IMR-90 (cell line): ENCODE measurements at regions not wholly inside any gene's neighbourhood (a gene's known extent, or its start where the extent isn't known, plus 50 kb on each side); places are given as distances from the start of the nearest gene placed in this dataset.

ENCODE experiments used
- ATAC-seq: fragments of 200-7000 bp; cut with Tn5 transposase; 2 replicates; pipeline ENCODE4 v1.9.1; 2020; ENCODE audit warnings: low read depth, mild to moderate bottlenecking, moderate library complexity
- BruUV-seq: library from RNA; stranded (reverse); fragments of 400-500 nt; replicated peaks from 2 replicates; lab custom pipeline; 2021; lab: Mats Ljungman, UMichigan
- CTCF ChIA-PET: fragments of 300-600 bp; formaldehyde crosslinking; extraction: SDS; loops from one replicate; lab custom pipeline; 2021; ENCODE audit warnings: antibody characterized with exemption; lab: Yijun Ruan, JAX
- POLR2A ChIA-PET: fragments of 300-600 bp; sonication (Branson Sonifier 250); formaldehyde crosslinking; loops from one replicate; lab custom pipeline; 2022; ENCODE audit warnings: antibody characterized with exemption; ENCODE audit not compliant: unreplicated experiment; lab: Charles Lee
- DNase-seq: peaks from one replicate; pipeline ENCODE4 v3.0.0; 2013
- H2AFZ ChIP-seq: replicated peaks from 2 replicates; pipeline ENCODE3; 2013; ENCODE audit warnings: low read length, mild to moderate bottlenecking; ENCODE audit not compliant: poor library complexity
- H2AK5ac ChIP-seq: 2 replicates; pipeline ENCODE4 v1.6.1; 2013; ENCODE audit warnings: low read depth, low read length, inconsistent platforms
- H2AK9ac ChIP-seq: replicated peaks from 2 replicates; pipeline ENCODE3; 2013; ENCODE audit warnings: mild to moderate bottlenecking, low read depth, low read length, moderate library complexity; ENCODE audit not compliant: poor library complexity
- H2BK120ac ChIP-seq: 2 replicates; pipeline ENCODE4 v1.6.1; 2013; ENCODE audit warnings: low read depth, low read length, inconsistent platforms
- H2BK15ac ChIP-seq: 3 replicates; pipeline ENCODE4 v1.6.1; 2013; ENCODE audit warnings: low read depth, low read length, inconsistent platforms
- H2BK20ac ChIP-seq: 2 replicates; pipeline ENCODE4 v1.6.1; 2013; ENCODE audit warnings: low read depth, mild to moderate bottlenecking, inconsistent platforms, low read length, moderate library complexity
- H2BK5ac ChIP-seq: 2 replicates; pipeline ENCODE4 v1.6.1; 2013; ENCODE audit warnings: mild to moderate bottlenecking, low read depth, low read length, inconsistent platforms; ENCODE audit not compliant: poor library complexity, severe bottlenecking
- H3K14ac ChIP-seq: replicated peaks from 2 replicates; pipeline ENCODE4 v1.6.1; 2013; ENCODE audit warnings: low read depth, low read length, inconsistent platforms
- H3K18ac ChIP-seq: 2 replicates; pipeline ENCODE4 v1.6.1; 2013; ENCODE audit warnings: low read depth, low read length, control low read depth
- H3K23ac ChIP-seq: 2 replicates; pipeline ENCODE4 v1.6.1; 2013; ENCODE audit warnings: low read depth, low read length, inconsistent platforms
- H3K27ac ChIP-seq: 2 replicates; pipeline ENCODE4 v1.5.1; 2013; ENCODE audit warnings: mild to moderate bottlenecking, control low read depth, low read length; ENCODE audit not compliant: insufficient read depth
- H3K27me3 ChIP-seq: 2 replicates; pipeline ENCODE4 v1.6.1; 2013; ENCODE audit warnings: low read length; ENCODE audit not compliant: control insufficient read depth, insufficient read depth
- H3K36me3 ChIP-seq: 2 replicates; pipeline ENCODE4 v1.6.1; 2013; ENCODE audit warnings: low read length, mixed read lengths; ENCODE audit not compliant: control insufficient read depth, insufficient read depth
- H3K4ac ChIP-seq: 2 replicates; pipeline ENCODE4 v1.6.1; 2013; ENCODE audit warnings: low read depth, low read length, inconsistent platforms
- H3K4me1 ChIP-seq: 2 replicates; pipeline ENCODE4 v1.6.1; 2013; ENCODE audit warnings: low read length, mixed read lengths; ENCODE audit not compliant: control insufficient read depth, insufficient read depth
- H3K4me2 ChIP-seq: 2 replicates; pipeline ENCODE4 v1.6.1; 2013; ENCODE audit warnings: low read depth, mild to moderate bottlenecking, control low read depth, low read length, moderate library complexity
- H3K4me3 ChIP-seq: 2 replicates; pipeline ENCODE4 v1.5.1; 2013; ENCODE audit warnings: low read depth, mild to moderate bottlenecking, control low read depth, low read length, moderate library complexity; ENCODE audit not compliant: insufficient read depth
- H3K56ac ChIP-seq: 2 replicates; pipeline ENCODE4 v1.6.1; 2013; ENCODE audit warnings: low read length, inconsistent platforms; ENCODE audit not compliant: insufficient read depth; ENCODE audit errors: extremely low read depth
- H3K79me1 ChIP-seq, 2 experiments: 2 replicates each; pipeline ENCODE4 v1.6.1; 2013; ENCODE audit warnings: low read length in 2 of 2, inconsistent platforms in 1 of 2, low read depth in 1 of 2
- H3K9ac ChIP-seq: 2 replicates; pipeline ENCODE4 v1.6.1; 2013; ENCODE audit warnings: low read depth, low read length, control low read depth
- H3K9me1 ChIP-seq: 2 replicates; pipeline ENCODE4 v1.6.1; 2013; ENCODE audit warnings: low read length, inconsistent platforms; ENCODE audit not compliant: insufficient read depth
- H3K9me3 ChIP-seq: 2 replicates; pipeline ENCODE4 v1.6.1; 2013; ENCODE audit warnings: low read length; ENCODE audit not compliant: control insufficient read depth, insufficient read depth
- H4K20me1 ChIP-seq: 2 replicates; pipeline ENCODE4 v1.6.1; 2013; ENCODE audit warnings: low read length, inconsistent platforms; ENCODE audit not compliant: insufficient read depth
- H4K5ac ChIP-seq: 2 replicates; pipeline ENCODE4 v1.6.1; 2013; ENCODE audit warnings: mild to moderate bottlenecking, low read depth, low read length, control low read depth
- H4K8ac ChIP-seq, 2 experiments: 2 replicates each; pipeline ENCODE4 v1.6.1; 2013; ENCODE audit warnings: low read depth in 2 of 2, low read length in 2 of 2, control low read depth in 1 of 2, inconsistent platforms in 1 of 2
- H4K91ac ChIP-seq: 2 replicates; pipeline ENCODE4 v1.6.1; 2013; ENCODE audit warnings: low read depth, low read length, inconsistent platforms; ENCODE audit not compliant: insufficient read depth
- BHLHE40 ChIP-seq: fragments of 150-350 bp; IDR thresholded peaks from 2 replicates; pipeline ENCODE4 v1.6.1; 2016; ENCODE audit warnings: mild to moderate bottlenecking, low read depth, low read length
- CEBPB ChIP-seq: IDR thresholded peaks from 2 replicates; pipeline ENCODE4 v1.6.1; 2012; ENCODE audit warnings: low read depth, low read length, improper control_type of control experiment
- CHD1 ChIP-seq: IDR thresholded peaks from 2 replicates; pipeline ENCODE4 v1.6.1; 2012; ENCODE audit warnings: low read depth, low read length, improper control_type of control experiment
- FOS ChIP-seq: fragments of 150-350 bp; IDR thresholded peaks from 2 replicates; pipeline ENCODE4 v1.6.1; 2016; ENCODE audit warnings: low read depth, low read length
- MAFK ChIP-seq: IDR thresholded peaks from 2 replicates; pipeline ENCODE4 v1.6.1; 2012; ENCODE audit warnings: low read depth, low read length, improper control_type of control experiment
- MAZ ChIP-seq: IDR thresholded peaks from 2 replicates; pipeline ENCODE4 v1.6.1; 2012; ENCODE audit warnings: low read depth, mild to moderate bottlenecking, low read length, improper control_type of control experiment, moderate library complexity, borderline replicate concordance
- MXI1 ChIP-seq: IDR thresholded peaks from 2 replicates; pipeline ENCODE4 v1.6.1; 2012; ENCODE audit warnings: low read depth, mild to moderate bottlenecking, low read length, moderate library complexity, borderline replicate concordance
- NFE2L2 ChIP-seq: fragments of 150-350 bp; IDR thresholded peaks from 2 replicates; pipeline ENCODE4 v1.6.1; 2016; ENCODE audit warnings: low read depth, mild to moderate bottlenecking, low read length
- POLR2A ChIP-seq: IDR thresholded peaks from 2 replicates; pipeline ENCODE4 v1.6.1; 2012; ENCODE audit warnings: mild to moderate bottlenecking, low read depth, low read length
- RAD21 ChIP-seq: IDR thresholded peaks from 2 replicates; pipeline ENCODE4 v1.6.1; 2012; ENCODE audit warnings: low read length, improper control_type of control experiment
- RCOR1 ChIP-seq: IDR thresholded peaks from 2 replicates; pipeline ENCODE4 v1.6.1; 2012; ENCODE audit warnings: mild to moderate bottlenecking, low read length, improper control_type of control experiment; ENCODE audit not compliant: insufficient replicate concordance
- RFX5 ChIP-seq: IDR thresholded peaks from 2 replicates; pipeline ENCODE4 v1.8.0; 2012; ENCODE audit warnings: low read depth, mild to moderate bottlenecking, low read length, moderate library complexity
- SMC3 ChIP-seq: fragments of 150-350 bp; IDR thresholded peaks from 2 replicates; pipeline ENCODE4 v1.6.1; 2016; ENCODE audit warnings: low read depth, mild to moderate bottlenecking, antibody characterized with exemption, low read length, moderate library complexity
- USF2 ChIP-seq: fragments of 150-350 bp; IDR thresholded peaks from 2 replicates; pipeline ENCODE4 v1.6.1; 2017; ENCODE audit warnings: mild to moderate bottlenecking, antibody characterized with exemption, low read length, low read depth
- WGBS, 2 experiments: methylation state at CpG; one replicate each; pipeline versions ENCODE4 v1.1.5 to v1.1.7; 2013; ENCODE audit warnings: missing lambda C conversion rate in 2 of 2; ENCODE audit not compliant: insufficient read length in 1 of 2; ENCODE audit errors: extremely low coverage in 2 of 2; 5-methylcytosine and 5-hydroxymethylcytosine counted together
- dilution Hi-C: fragments of 300-500 bp; cut with HindIII; formaldehyde crosslinking; loops from one replicate; pipeline ENCODE4 v1.14.3; 2018; ENCODE audit warnings: low sequenced_read_pairs; ENCODE audit not compliant: unreplicated experiment
- in situ Hi-C: fragments of 300-500 bp; cut with MboI; formaldehyde crosslinking; loops from 3 replicates; pipeline ENCODE4 v1.14.3; 2019; ENCODE audit warnings: low sequenced_read_pairs, inconsistent platforms, mixed read lengths
- intact Hi-C: fragments of 100-400 bp; cut with micrococcal nuclease; formaldehyde crosslinking; loops from 2 replicates; pipeline ENCODE4 v1.10.0; 2022
- TF ChIP-seq, protein P1 (sequence below): conservative IDR thresholded peaks from 2 replicates; pipeline ENCODE4 v1.5.1; 2012; ENCODE audit warnings: mild to moderate bottlenecking, low read depth, low read length, improper control_type of control experiment
- TF ChIP-seq, protein P2 (sequence below): fragments of 150-350 bp; IDR thresholded peaks from 2 replicates; pipeline ENCODE4 v1.6.1; 2016; ENCODE audit warnings: low read depth, mild to moderate bottlenecking, low read length, moderate library complexity, borderline replicate concordance

DNA sequence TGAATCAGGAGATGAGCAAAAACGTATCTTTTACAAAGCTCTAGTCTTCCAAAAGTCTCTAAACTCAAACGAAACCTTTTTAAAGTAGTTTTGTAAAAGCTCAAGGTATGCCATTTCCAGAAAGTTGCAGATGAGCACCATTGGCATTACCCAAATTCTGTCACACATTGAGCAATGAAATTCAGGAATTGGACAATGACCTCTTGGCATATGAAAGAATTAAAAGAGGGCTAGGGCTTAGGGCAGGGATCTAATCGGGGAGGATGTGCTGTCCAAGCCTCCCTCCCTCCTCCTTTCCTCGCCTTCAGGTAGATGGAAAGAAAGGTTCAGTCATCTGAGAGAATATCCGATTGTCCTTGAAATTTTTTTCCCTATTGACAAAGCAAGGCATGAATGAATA is 133.1 kb upstream of the CPNE4 start:
- H2BK120ac ChIP-seq, result no peak overlapping the region
- dilution Hi-C loops (no loop called here), intact Hi-C loops (no loop called here), in situ Hi-C loops (no loop called here)
- CTCF ChIA-PET, result no interaction called here
- no peaks in the 10 kb centered on the region for H3K4me1 ChIP-seq
- H3K27me3 ChIP-seq, result peaks cover 4% of the 10 kb centered on the region
- no peak overlapping the region for H2AK5ac ChIP-seq
- H3K18ac ChIP-seq, result no peak overlapping the region
- no peak overlapping the region for H4K8ac ChIP-seq
- no peak overlapping the region for H4K91ac ChIP-seq
- H4K5ac ChIP-seq, result no peak overlapping the region
- no peak overlapping the region for H2BK20ac ChIP-seq
- no peak overlapping the region for H3K4me3 ChIP-seq
- H3K14ac ChIP-seq, result no peak overlapping the region
- DNase-seq, result no peak
- no peaks in the 10 kb centered on the region for H4K20me1 ChIP-seq
- BruUV-seq, result no TSS peak
- H2BK5ac ChIP-seq, result no peak overlapping the region
- no peak overlapping the region for H3K4ac ChIP-seq
- POLR2A ChIA-PET, result no interaction called here
- H3K27ac ChIP-seq, result no peak overlapping the region
- no peak overlapping the region for H2AFZ ChIP-seq
- H3K23ac ChIP-seq, result no peak overlapping the region
- H3K79me1 ChIP-seq, result no peaks in the 10 kb centered on the region
- no peak overlapping the region for H2AK9ac ChIP-seq
- ATAC-seq, result no peak
- no CpG with 5 or more reads among the region's 5 CpGs for WGBS, 2 experiments
- no peak overlapping the region for H3K9ac ChIP-seq
- TF ChIP-seq CEBPB, result no peak
- no peak for TF ChIP-seq CHD1
- no peak for TF ChIP-seq USF2
- TF ChIP-seq, protein P1, sequence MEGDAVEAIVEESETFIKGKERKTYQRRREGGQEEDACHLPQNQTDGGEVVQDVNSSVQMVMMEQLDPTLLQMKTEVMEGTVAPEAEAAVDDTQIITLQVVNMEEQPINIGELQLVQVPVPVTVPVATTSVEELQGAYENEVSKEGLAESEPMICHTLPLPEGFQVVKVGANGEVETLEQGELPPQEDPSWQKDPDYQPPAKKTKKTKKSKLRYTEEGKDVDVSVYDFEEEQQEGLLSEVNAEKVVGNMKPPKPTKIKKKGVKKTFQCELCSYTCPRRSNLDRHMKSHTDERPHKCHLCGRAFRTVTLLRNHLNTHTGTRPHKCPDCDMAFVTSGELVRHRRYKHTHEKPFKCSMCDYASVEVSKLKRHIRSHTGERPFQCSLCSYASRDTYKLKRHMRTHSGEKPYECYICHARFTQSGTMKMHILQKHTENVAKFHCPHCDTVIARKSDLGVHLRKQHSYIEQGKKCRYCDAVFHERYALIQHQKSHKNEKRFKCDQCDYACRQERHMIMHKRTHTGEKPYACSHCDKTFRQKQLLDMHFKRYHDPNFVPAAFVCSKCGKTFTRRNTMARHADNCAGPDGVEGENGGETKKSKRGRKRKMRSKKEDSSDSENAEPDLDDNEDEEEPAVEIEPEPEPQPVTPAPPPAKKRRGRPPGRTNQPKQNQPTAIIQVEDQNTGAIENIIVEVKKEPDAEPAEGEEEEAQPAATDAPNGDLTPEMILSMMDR, result no peak
- no peak for TF ChIP-seq RFX5
- TF ChIP-seq BHLHE40, result no peak
- TF ChIP-seq, protein P2, sequence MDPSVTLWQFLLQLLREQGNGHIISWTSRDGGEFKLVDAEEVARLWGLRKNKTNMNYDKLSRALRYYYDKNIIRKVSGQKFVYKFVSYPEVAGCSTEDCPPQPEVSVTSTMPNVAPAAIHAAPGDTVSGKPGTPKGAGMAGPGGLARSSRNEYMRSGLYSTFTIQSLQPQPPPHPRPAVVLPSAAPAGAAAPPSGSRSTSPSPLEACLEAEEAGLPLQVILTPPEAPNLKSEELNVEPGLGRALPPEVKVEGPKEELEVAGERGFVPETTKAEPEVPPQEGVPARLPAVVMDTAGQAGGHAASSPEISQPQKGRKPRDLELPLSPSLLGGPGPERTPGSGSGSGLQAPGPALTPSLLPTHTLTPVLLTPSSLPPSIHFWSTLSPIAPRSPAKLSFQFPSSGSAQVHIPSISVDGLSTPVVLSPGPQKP, result no peak
- TF ChIP-seq RCOR1, result no peak
- TF ChIP-seq MXI1, result no peak
- no peak for TF ChIP-seq MAFK
- TF ChIP-seq NFE2L2, result no peak
- TF ChIP-seq RAD21, result no peak
- no peak for TF ChIP-seq SMC3
- no peak for TF ChIP-seq POLR2A
- TF ChIP-seq FOS, result no peak
- no peak for TF ChIP-seq MAZ
- no peak overlapping the region for H3K56ac ChIP-seq
- no peaks in the 10 kb centered on the region for H3K9me1 ChIP-seq
- H3K36me3 ChIP-seq, result no peaks in the 10 kb centered on the region
- H3K9me3 ChIP-seq, result no peaks in the 10 kb centered on the region
- H2BK15ac ChIP-seq, result no peak overlapping the region
- H3K4me2 ChIP-seq, result no peak overlapping the region
